Hepatocyte (in vitro differentiated cells): ENCODE measurements at regions not wholly inside any gene's neighbourhood (a gene's known extent, or its start where the extent isn't known, plus 50 kb on each side); places are given as distances from the start of the nearest gene placed in this dataset.

Source experiments
- EZH2 ChIP-seq: fragments of 200-600 bp; sonication (generic); IDR thresholded peaks from 2 replicates; pipeline ENCODE4 v1.6.1; 2016; ENCODE audit warnings: antibody characterized with exemption, mild to moderate bottlenecking, borderline replicate concordance
- TF ChIP-seq, protein P1 (sequence below): fragments of 200-600 bp; sonication (generic); IDR thresholded peaks from 2 replicates; pipeline ENCODE4 v1.5.1; 2016; ENCODE audit warnings: antibody characterized with exemption, mild to moderate bottlenecking; ENCODE audit not compliant: poor library complexity

DNA sequence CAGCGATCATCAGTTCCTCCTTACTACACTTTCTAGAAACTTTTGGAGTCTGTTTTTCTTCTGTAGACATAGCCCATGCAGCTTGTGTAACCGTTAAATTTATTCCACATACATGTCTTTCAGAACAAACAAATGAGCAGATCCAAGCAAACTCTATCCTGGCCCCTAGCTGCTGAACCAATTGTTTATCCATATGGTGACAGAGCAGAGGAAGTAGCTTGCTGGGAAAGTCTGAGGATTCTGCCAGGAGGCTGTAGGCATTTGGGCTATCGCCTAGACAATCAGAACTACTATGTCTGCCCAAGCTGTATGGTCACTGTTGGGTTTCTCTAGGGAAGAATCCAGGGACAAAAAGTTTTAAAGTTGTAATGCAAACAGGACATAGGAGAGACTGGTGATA, 343.7 kb downstream of the SPRY2 start:
- TF ChIP-seq, protein P1, sequence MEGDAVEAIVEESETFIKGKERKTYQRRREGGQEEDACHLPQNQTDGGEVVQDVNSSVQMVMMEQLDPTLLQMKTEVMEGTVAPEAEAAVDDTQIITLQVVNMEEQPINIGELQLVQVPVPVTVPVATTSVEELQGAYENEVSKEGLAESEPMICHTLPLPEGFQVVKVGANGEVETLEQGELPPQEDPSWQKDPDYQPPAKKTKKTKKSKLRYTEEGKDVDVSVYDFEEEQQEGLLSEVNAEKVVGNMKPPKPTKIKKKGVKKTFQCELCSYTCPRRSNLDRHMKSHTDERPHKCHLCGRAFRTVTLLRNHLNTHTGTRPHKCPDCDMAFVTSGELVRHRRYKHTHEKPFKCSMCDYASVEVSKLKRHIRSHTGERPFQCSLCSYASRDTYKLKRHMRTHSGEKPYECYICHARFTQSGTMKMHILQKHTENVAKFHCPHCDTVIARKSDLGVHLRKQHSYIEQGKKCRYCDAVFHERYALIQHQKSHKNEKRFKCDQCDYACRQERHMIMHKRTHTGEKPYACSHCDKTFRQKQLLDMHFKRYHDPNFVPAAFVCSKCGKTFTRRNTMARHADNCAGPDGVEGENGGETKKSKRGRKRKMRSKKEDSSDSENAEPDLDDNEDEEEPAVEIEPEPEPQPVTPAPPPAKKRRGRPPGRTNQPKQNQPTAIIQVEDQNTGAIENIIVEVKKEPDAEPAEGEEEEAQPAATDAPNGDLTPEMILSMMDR: no peak
- no peak for TF ChIP-seq EZH2
